Right lobe of liver (tissue), 4 donors: ENCODE measurements at regions not wholly inside any gene's neighbourhood (a gene's known extent, or its start where the extent isn't known, plus 50 kb on each side); places are given as distances from the start of the nearest gene placed in this dataset.

ENCODE experiments used
- CTCF ChIP-seq, 4 donors: fragments of 200-600 bp in 3 of 4; fragments of 450-650 bp in 1 of 4; IDR thresholded peaks; one replicate each; pipeline versions ENCODE4 v1.5.1 to v1.8.0; 2016 to 2022; ENCODE audit warnings: antibody characterized with exemption in 4 of 4, mild to moderate bottlenecking in 2 of 4
- POLR2A ChIP-seq: fragments of 450-650 bp; IDR thresholded peaks from one replicate; pipeline ENCODE4 v1.6.1; 2017; ENCODE audit warnings: antibody characterized with exemption, mild to moderate bottlenecking
- donor health status: DM: no; HTN: no; CAD: no.
- donor health status: DM: no; HTN: no; CAD: no.
- donor health status: DM: no; HTN: yes; CAD: no.

DNA sequence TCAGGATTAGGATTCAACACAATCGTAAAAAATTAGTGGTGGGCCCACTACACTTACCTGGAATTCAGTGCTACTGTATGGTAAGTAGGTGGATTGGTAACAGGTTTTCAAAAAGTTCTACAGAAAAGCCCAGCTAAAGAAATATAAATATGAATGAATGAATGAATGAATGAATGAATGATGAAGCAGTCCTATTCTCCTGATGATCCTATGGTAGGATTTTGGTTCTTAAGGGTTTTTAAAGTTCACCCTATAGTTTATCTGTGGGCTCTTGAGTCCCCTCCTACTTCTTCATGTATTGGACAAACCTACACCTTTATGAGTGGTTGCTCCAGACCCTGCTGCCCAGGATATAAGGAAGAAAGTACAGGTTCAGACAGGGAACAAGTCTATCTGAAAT, 89.5 kb upstream of the HEY2 start:
- TF ChIP-seq POLR2A, result no peak
- TF ChIP-seq CTCF (IDR thresholded peaks at IDR 0.05), result no peak
